OCI-LY3 (cell line): ENCODE measurements at regions not wholly inside any gene's neighbourhood (a gene's known extent, or its start where the extent isn't known, plus 50 kb on each side); places are given as distances from the start of the nearest gene placed in this dataset.

Source experiments
- H2AFZ ChIP-seq: fragments of 200-600, 300-600 bp; shearing (Covaris generic); 2 replicates; pipeline ENCODE4 v1.6.0; 2014; ENCODE audit warnings: antibody characterized with exemption, low read depth, low read length
- H3K27ac ChIP-seq: fragments of 200-600, 300-600 bp; sonication (generic); 2 replicates; pipeline ENCODE4 v1.5.1; 2014; ENCODE audit warnings: mild to moderate bottlenecking, low read length, moderate library complexity, mixed read lengths
- H3K27me3 ChIP-seq: fragments of 200-600, 300-600 bp; sonication (generic); 2 replicates; pipeline ENCODE4 v1.6.1; 2014; ENCODE audit warnings: low read depth, low read length, mixed read lengths
- H3K36me3 ChIP-seq: fragments of 200-600, 300-600 bp; sonication (generic); replicated peaks from 2 replicates; pipeline ENCODE3; 2014; ENCODE audit warnings: low read depth, low read length, mixed read lengths
- H3K4me1 ChIP-seq: fragments of 300-600, 200-600 bp; sonication (generic); 2 replicates; pipeline ENCODE4 v1.6.1; 2014; ENCODE audit warnings: low read length, mixed read lengths
- H3K4me2 ChIP-seq: fragments of 200-600, 300-600 bp; sonication (generic); 2 replicates; pipeline ENCODE4 v1.6.1; 2014; ENCODE audit warnings: low read length, mixed read lengths
- H3K4me3 ChIP-seq: fragments of 300-600, 200-600 bp; sonication (generic); 2 replicates; pipeline ENCODE4 v1.5.1; 2014; ENCODE audit warnings: antibody characterized with exemption, mild to moderate bottlenecking, low read length, moderate library complexity
- H3K79me2 ChIP-seq: fragments of 300-600, 200-600 bp; shearing (Covaris generic); 2 replicates; pipeline ENCODE4 v1.6.1; 2014; ENCODE audit warnings: mild to moderate bottlenecking, low read length, mixed read lengths
- H3K9ac ChIP-seq: fragments of 300-600, 200-600 bp; shearing (Covaris generic); 2 replicates; pipeline ENCODE4 v1.6.0; 2014; ENCODE audit warnings: mild to moderate bottlenecking, low read length, moderate library complexity
- H3K9me3 ChIP-seq: fragments of 200-600, 300-600 bp; shearing (Covaris generic); 2 replicates; pipeline ENCODE4 v1.6.1; 2014; ENCODE audit warnings: low read length, mixed read lengths; ENCODE audit not compliant: insufficient read depth
- H4K20me1 ChIP-seq: fragments of 200-600, 300-600 bp; sonication (generic); 2 replicates; pipeline ENCODE4 v1.6.1; 2016; ENCODE audit warnings: low read length, mixed read lengths; ENCODE audit not compliant: insufficient read depth
- CTCF ChIP-seq: fragments of 200-600, 300-600 bp; sonication (generic); IDR thresholded peaks from 2 replicates; pipeline ENCODE4 v1.5.1; 2014; ENCODE audit warnings: antibody characterized with exemption, low read length, low read depth
- EZH2phosphoT487 ChIP-seq: fragments of 200-600 bp; shearing (Covaris generic); IDR thresholded peaks from 2 replicates; pipeline ENCODE4 v1.6.1; 2018; ENCODE audit warnings: antibody characterized with exemption, mixed run types, low read depth

- H3K27ac ChIP-seq = no peak overlapping the region
- H4K20me1 ChIP-seq = no peaks in the 10 kb centered on the region
- no peak overlapping the region for H2AFZ ChIP-seq
- no peaks in the 10 kb centered on the region for H3K79me2 ChIP-seq
- TF ChIP-seq EZH2phosphoT487 = no peak
- TF ChIP-seq CTCF = no peak
- H3K9me3 ChIP-seq = no peaks in the 10 kb centered on the region
- H3K27me3 ChIP-seq = peaks cover 29% of the 10 kb centered on the region; the same call in 1 of the 2 replicates
- peaks cover 11% of the 10 kb centered on the region for H3K4me1 ChIP-seq
- H3K4me2 ChIP-seq = no peak overlapping the region
- H3K9ac ChIP-seq = no peak overlapping the region
- H3K4me3 ChIP-seq = no peak overlapping the region
- no peaks in the 10 kb centered on the region for H3K36me3 ChIP-seq
Observed at GRCh38 chr15:70401709-70402108, 304.0 kb upstream of the TLE3 start.

DNA sequence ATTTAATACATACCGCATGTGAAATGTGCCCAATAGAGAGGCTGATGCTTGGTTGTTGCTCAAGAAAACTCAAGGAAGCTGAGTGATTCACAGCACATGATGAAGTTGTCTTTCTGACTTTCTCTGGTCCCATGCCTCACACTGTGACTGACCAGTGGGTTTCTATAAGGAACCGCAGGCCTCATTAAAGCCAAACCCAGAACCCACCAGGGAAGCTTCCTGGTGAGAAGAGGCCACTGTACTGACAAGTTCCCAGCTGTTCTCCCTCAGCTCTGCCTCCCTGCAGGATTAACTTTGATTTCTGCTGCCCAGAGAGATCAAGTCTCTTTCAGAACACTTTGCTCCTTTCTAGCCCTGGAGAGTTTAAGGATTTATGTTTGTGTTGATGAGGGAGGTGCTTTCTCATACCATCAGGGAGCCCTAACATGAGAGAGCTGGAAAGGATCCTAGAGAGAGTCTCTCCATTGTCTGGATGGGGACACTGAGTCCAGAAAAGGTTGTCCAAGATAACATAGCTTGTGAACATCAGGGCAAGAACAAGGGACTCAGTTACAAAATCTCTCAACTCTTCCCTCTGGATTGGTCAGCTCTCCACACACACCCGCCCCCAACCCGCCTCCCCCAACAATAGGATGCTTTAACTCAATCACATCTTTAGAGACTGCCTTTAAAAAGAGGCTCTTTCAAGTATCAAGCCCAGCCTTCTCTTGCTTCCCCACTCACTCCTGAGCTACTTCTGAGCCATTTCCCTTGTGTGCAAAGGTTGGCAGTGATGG lies 303.2 kb upstream of the TLE3 start:
- Histone ChIP-seq H3K27me3 (peaks cover 32% of the 10 kb centered on the region; the same call in 1 of the 2 replicates), H3K4me2 (no peak overlapping the region), H4K20me1 (no peaks in the 10 kb centered on the region), H2AFZ (no peak overlapping the region), H3K9ac (no peak overlapping the region), H3K4me1 (peaks cover 11% of the 10 kb centered on the region), H3K9me3 (no peaks in the 10 kb centered on the region), H3K4me3 (no peak overlapping the region), H3K79me2 (no peaks in the 10 kb centered on the region), H3K27ac (no peak overlapping the region), H3K36me3 (no peaks in the 10 kb centered on the region)
- TF ChIP-seq CTCF (no peak), EZH2phosphoT487 (no peak)

- no peak overlapping the region for H3K27ac ChIP-seq
- H3K4me1 ChIP-seq = peaks cover 11% of the 10 kb centered on the region
- no peaks in the 10 kb centered on the region for H3K36me3 ChIP-seq
- H4K20me1 ChIP-seq = no peaks in the 10 kb centered on the region
- no peak overlapping the region for H3K4me3 ChIP-seq
- H3K79me2 ChIP-seq = no peaks in the 10 kb centered on the region
- no peaks in the 10 kb centered on the region for H3K9me3 ChIP-seq
- no peak overlapping the region for H2AFZ ChIP-seq
- H3K27me3 ChIP-seq = peaks cover 38% of the 10 kb centered on the region
- TF ChIP-seq EZH2phosphoT487 (no peak), CTCF (no peak)
- no peak overlapping the region for H3K9ac ChIP-seq
- H3K4me2 ChIP-seq = no peak overlapping the region
Observed at GRCh38 chr15:70399204-70399603, 301.5 kb upstream of the TLE3 start.

- H3K36me3 ChIP-seq = no peaks in the 10 kb centered on the region
- no peaks in the 10 kb centered on the region for H4K20me1 ChIP-seq
- no peak overlapping the region for H3K27ac ChIP-seq
- no peak overlapping the region for H3K4me2 ChIP-seq
- H3K4me1 ChIP-seq = peaks cover 11% of the 10 kb centered on the region
- no peak overlapping the region for H3K9ac ChIP-seq
- H2AFZ ChIP-seq = no peak overlapping the region
- no peak for TF ChIP-seq CTCF
- no peak for TF ChIP-seq EZH2phosphoT487
- no peaks in the 10 kb centered on the region for H3K9me3 ChIP-seq
- no peaks in the 10 kb centered on the region for H3K79me2 ChIP-seq
- H3K4me3 ChIP-seq = no peak overlapping the region
- peaks cover 33% of the 10 kb centered on the region for H3K27me3 ChIP-seq
Observed at GRCh38 chr15:70398694-70399093, 301.0 kb upstream of the TLE3 start.
